Type B pancreatic cell (in vitro differentiated cells): ENCODE measurements at regions not wholly inside any gene's neighbourhood (a gene's known extent, or its start where the extent isn't known, plus 50 kb on each side); places are given as distances from the start of the nearest gene placed in this dataset.

ENCODE experiments used
- DNase-seq: peaks from one replicate; pipeline ENCODE4 v3.0.0; 2021; ENCODE audit warnings: mixed read lengths; ENCODE audit not compliant: unreplicated experiment; ENCODE audit errors: extremely low spot score
- H3K27ac Mint-ChIP-seq: 2 replicates; pipeline ENCODE4 v1.8.0; 2021; ENCODE audit warnings: mild to moderate bottlenecking, mixed read lengths
- H3K27me3 Mint-ChIP-seq: 2 replicates; pipeline ENCODE4 v1.8.0; 2021; ENCODE audit warnings: mixed read lengths
- H3K36me3 Mint-ChIP-seq: 2 replicates; pipeline ENCODE4 v1.8.0; 2021; ENCODE audit warnings: mixed read lengths
- H3K4me1 Mint-ChIP-seq: one replicate; pipeline ENCODE4 v1.8.0; 2021; ENCODE audit warnings: mixed read lengths; ENCODE audit not compliant: unreplicated experiment
- H3K4me3 Mint-ChIP-seq: 2 replicates; pipeline ENCODE4 v1.8.0; 2021; ENCODE audit warnings: mild to moderate bottlenecking, mixed read lengths
- H3K9me3 Mint-ChIP-seq: 2 replicates; pipeline ENCODE4 v1.8.0; 2021; ENCODE audit warnings: mixed read lengths
- CTCF ChIP-seq: fragments of 200-600 bp; sonication (generic); conservative IDR thresholded peaks from 2 replicates; pipeline ENCODE4 v1.5.0; 2021; ENCODE audit warnings: antibody characterized with exemption, mild to moderate bottlenecking

GRCh38 chr2:56666777-56667176 is 483.0 kb downstream of the CCDC85A start:
- H3K36me3 Mint-ChIP-seq = no peaks in the 10 kb centered on the region
- no peak overlapping the region for H3K27ac Mint-ChIP-seq
- no peak for TF ChIP-seq CTCF
- no peak overlapping the region for H3K4me3 Mint-ChIP-seq
- no peaks in the 10 kb centered on the region for H3K27me3 Mint-ChIP-seq
- no peak for DNase-seq
- no peaks in the 10 kb centered on the region for H3K4me1 Mint-ChIP-seq
- peaks cover 4% of the 10 kb centered on the region for H3K9me3 Mint-ChIP-seq

- Mint-ChIP-seq H3K9me3 (peaks cover 4% of the 10 kb centered on the region), H3K27ac (no peak overlapping the region), H3K4me3 (no peak overlapping the region), H3K4me1 (no peaks in the 10 kb centered on the region), H3K27me3 (no peaks in the 10 kb centered on the region), H3K36me3 (no peaks in the 10 kb centered on the region)
- no peak for DNase-seq
- TF ChIP-seq CTCF = no peak
These were observed 488.3 kb downstream of the CCDC85A start for GRCh38 chr2:56671973-56672569.

GRCh38 chr2:56674084-56674483 is 490.3 kb downstream of the CCDC85A start:
- Mint-ChIP-seq H3K27me3 (no peaks in the 10 kb centered on the region), H3K4me1 (no peaks in the 10 kb centered on the region), H3K27ac (no peak overlapping the region), H3K4me3 (no peak overlapping the region), H3K36me3 (no peaks in the 10 kb centered on the region), H3K9me3 (peaks cover 4% of the 10 kb centered on the region)
- TF ChIP-seq CTCF = no peak
- no peak for DNase-seq

- Mint-ChIP-seq H3K4me1 (no peaks in the 10 kb centered on the region), H3K27me3 (no peaks in the 10 kb centered on the region), H3K4me3 (no peak overlapping the region), H3K9me3 (no peaks in the 10 kb centered on the region), H3K36me3 (no peaks in the 10 kb centered on the region), H3K27ac (no peak overlapping the region)
- DNase-seq = no peak
- no peak for TF ChIP-seq CTCF
These were observed 493.2 kb downstream of the CCDC85A start for GRCh38 chr2:56676966-56677365.

- no peaks in the 10 kb centered on the region for H3K4me1 Mint-ChIP-seq
These were observed 497.3 kb downstream of the CCDC85A start for GRCh38 chr2:56680971-56681631.

More at GRCh38 chr2:56680971-56681631, 497.3 kb downstream of the CCDC85A start:
- Mint-ChIP-seq H3K9me3 (no peaks in the 10 kb centered on the region), H3K27me3 (no peaks in the 10 kb centered on the region), H3K36me3 (no peaks in the 10 kb centered on the region), H3K27ac (no peak overlapping the region), H3K4me3 (no peak overlapping the region)
- TF ChIP-seq CTCF = no peak
- no peak for DNase-seq
